ENCODE measurements at regions not wholly inside any gene's neighbourhood (a gene's known extent, or its start where the extent isn't known, plus 50 kb on each side); places are given as distances from the start of the nearest gene placed in this dataset.
"Not testable (repeated sequence)": the region's sequence is repeated elsewhere in the genome, so short reads cannot be mapped to it uniquely, and the experiment has no call there.

- DNase-seq (ENCODE audit: low spot score in 2 of 2) (no peak), FAIRE-seq (no peak)
Measured at GRCh38 chr4:1573830-1574459, 110.2 kb downstream of the FAM53A start.

GRCh38 chr4:1572964-1573720, 111.0 kb downstream of the FAM53A start:
- FAIRE-seq (no peak), DNase-seq (ENCODE audit: low spot score in 2 of 2) (no peak)

GRCh38 chr4:1572521-1572920, 111.6 kb downstream of the FAM53A start:
- DNase-seq (ENCODE audit: low spot score in 2 of 2): no peak
- no peak for FAIRE-seq

GRCh38 chr4:1572010-1572385, 112.1 kb downstream of the FAM53A start:
- FAIRE-seq: no peak

GRCh38 chr4:1571165-1572009, 112.7 kb downstream of the FAM53A start:
- FAIRE-seq: no peak

More at GRCh38 chr4:1572010-1572385, 112.1 kb downstream of the FAM53A start:
- no peak for DNase-seq (ENCODE audit: low spot score in 2 of 2)

GRCh38 chr4:1570291-1571164, 113.6 kb downstream of the FAM53A start:
- FAIRE-seq: no peak
- DNase-seq (ENCODE audit: low spot score in 2 of 2): no peak

More at GRCh38 chr4:1571165-1572009, 112.7 kb downstream of the FAM53A start:
- no peak for DNase-seq (ENCODE audit: low spot score in 2 of 2)

GRCh38 chr4:1569461-1570151, 114.5 kb downstream of the FAM53A start:
- no peak for FAIRE-seq

GRCh38 chr4:1568855-1569460, 115.2 kb downstream of the FAM53A start:
- no peak for FAIRE-seq
- DNase-seq (ENCODE audit: low spot score in 2 of 2): no peak

More at GRCh38 chr4:1569461-1570151, 114.5 kb downstream of the FAM53A start:
- no peak for DNase-seq (ENCODE audit: low spot score in 2 of 2)

- DNase-seq (ENCODE audit: low spot score in 2 of 2): no peak
- no peak for FAIRE-seq
Measured at GRCh38 chr4:1567808-1568581, 116.1 kb downstream of the FAM53A start.

- DNase-seq (ENCODE audit: low spot score in 2 of 2) (no peak), FAIRE-seq (no peak)
Measured at GRCh38 chr4:1567519-1567807, 116.7 kb downstream of the FAM53A start.

- FAIRE-seq (no peak), DNase-seq (ENCODE audit: low spot score in 2 of 2) (no peak)
Measured at GRCh38 chr4:1566838-1567518, 117.1 kb downstream of the FAM53A start.

GRCh38 chr4:1566301-1566837, 117.7 kb downstream of the FAM53A start:
- FAIRE-seq: not testable (repeated sequence)

GRCh38 chr4:1565598-1566295, 118.4 kb downstream of the FAM53A start:
- FAIRE-seq: no peak
- DNase-seq (ENCODE audit: low spot score in 2 of 2): no peak

More at GRCh38 chr4:1566301-1566837, 117.7 kb downstream of the FAM53A start:
- not testable (repeated sequence) for DNase-seq (ENCODE audit: low spot score in 2 of 2)

- DNase-seq (ENCODE audit: low spot score in 2 of 2) (no peak), FAIRE-seq (no peak)
Measured at GRCh38 chr4:1564535-1565375, 119.4 kb downstream of the FAM53A start.

- FAIRE-seq (no peak), DNase-seq (ENCODE audit: low spot score in 2 of 2) (no peak)
Measured at GRCh38 chr4:1563768-1564485, 120.2 kb downstream of the FAM53A start.
